HEK293 (cell line): ENCODE measurements at regions not wholly inside any gene's neighbourhood (a gene's known extent, or its start where the extent isn't known, plus 50 kb on each side); places are given as distances from the start of the nearest gene placed in this dataset.

Experiments used
- CTCF ChIP-seq: fragments of 450-650 bp; formaldehyde crosslinking; IDR thresholded peaks from 2 replicates; pipeline ENCODE4 v1.5.1; 2016; ENCODE audit warnings: missing biosample characterization, missing genetic modification characterization
- MEIS1 ChIP-seq: sonication (generic); formaldehyde crosslinking; IDR thresholded peaks from 2 replicates; pipeline ENCODE4 v1.8.1; 2022; ENCODE audit warnings: missing genetic modification reagents, mild to moderate bottlenecking, borderline replicate concordance
- ZBTB1 ChIP-seq: fragments of 450-650 bp; formaldehyde crosslinking; IDR thresholded peaks from 2 replicates; pipeline ENCODE4 v1.5.1; 2016; ENCODE audit warnings: missing biosample characterization, missing genetic modification characterization
- ZBTB11 ChIP-seq: fragments of 450-650 bp; formaldehyde crosslinking; conservative IDR thresholded peaks from 2 replicates; pipeline ENCODE4 v1.5.1; 2016; ENCODE audit warnings: low read depth, missing biosample characterization, missing genetic modification characterization
- ZBTB49 ChIP-seq: fragments of 450-650 bp; formaldehyde crosslinking; IDR thresholded peaks from 2 replicates; pipeline ENCODE4 v1.5.1; 2016; ENCODE audit warnings: missing biosample characterization, missing genetic modification characterization, low read depth
- ZNF140 ChIP-seq: fragments of 450-650 bp; formaldehyde crosslinking; IDR thresholded peaks from 2 replicates; pipeline ENCODE4 v1.5.1; 2016; ENCODE audit warnings: missing biosample characterization, missing genetic modification characterization
- ZNF148 ChIP-seq: fragments of 450-650 bp; formaldehyde crosslinking; IDR thresholded peaks from 2 replicates; pipeline ENCODE4 v1.5.0; 2017; ENCODE audit warnings: missing biosample characterization, missing genetic modification characterization, borderline replicate concordance
- ZNF16 ChIP-seq: fragments of 450-650 bp; formaldehyde crosslinking; IDR thresholded peaks from 2 replicates; pipeline ENCODE4 v1.5.1; 2016; ENCODE audit warnings: low read depth, missing biosample characterization, missing genetic modification characterization
- ZNF26 ChIP-seq: fragments of 450-650 bp; formaldehyde crosslinking; IDR thresholded peaks from 2 replicates; pipeline ENCODE4 v1.5.1; 2016; ENCODE audit warnings: missing biosample characterization, missing genetic modification characterization
- ZNF274 ChIP-seq, 2 experiments: fragments of 200-500 bp in 1 of 2; fragments of 450-650 bp in 1 of 2; sonication (Bioruptor generic) in 1 of 2; formaldehyde crosslinking in 1 of 2; IDR thresholded peaks; 2 replicates each; pipeline versions ENCODE4 v1.5.1 to v1.6.1; 2014 to 2016; ENCODE audit warnings: borderline replicate concordance in 1 of 2, inconsistent platforms in 1 of 2, low read length in 1 of 2, missing biosample characterization in 1 of 2, missing genetic modification characterization in 1 of 2
- ZNF335 ChIP-seq: fragments of 450-650 bp; formaldehyde crosslinking; conservative IDR thresholded peaks from 2 replicates; pipeline ENCODE4 v1.5.1; 2016; ENCODE audit warnings: missing biosample characterization, missing genetic modification characterization
- ZNF449 ChIP-seq: fragments of 450-650 bp; formaldehyde crosslinking; IDR thresholded peaks from 2 replicates; pipeline ENCODE4 v1.5.1; 2017; ENCODE audit warnings: missing biosample characterization, mild to moderate bottlenecking, missing genetic modification characterization, moderate library complexity
- ZNF624 ChIP-seq: fragments of 450-650 bp; formaldehyde crosslinking; IDR thresholded peaks from 2 replicates; pipeline ENCODE4 v1.5.1; 2017; ENCODE audit warnings: missing biosample characterization, missing genetic modification characterization
- ZNF792 ChIP-seq: fragments of 450-650 bp; formaldehyde crosslinking; IDR thresholded peaks from 2 replicates; pipeline ENCODE4 v1.5.1; 2016; ENCODE audit warnings: missing biosample characterization, missing genetic modification characterization

GRCh38 chr1:232421143-232421796 is 208.7 kb downstream of the SIPA1L2 start:
- no peak for TF ChIP-seq ZNF624 (tag by site-specific recombination)
- no peak for TF ChIP-seq ZNF26 (tag by site-specific recombination)
- TF ChIP-seq ZNF449 (tag by site-specific recombination): no peak
- no peak for TF ChIP-seq ZNF335
- TF ChIP-seq ZNF274 (IDR thresholded peaks at IDR 0.05; ENCODE audit: low read length): no peak
- TF ChIP-seq ZNF274 (tag by site-specific recombination; IDR thresholded peaks at IDR 0.05; ENCODE audit: borderline replicate concordance): no peak
- no peak for TF ChIP-seq ZNF792 (tag by site-specific recombination)
- no peak for TF ChIP-seq MEIS1 (CRISPR knock-in tag)
- no peak for TF ChIP-seq ZBTB49 (tag by site-specific recombination)
- no peak for TF ChIP-seq CTCF (tag by site-specific recombination)
- TF ChIP-seq ZNF140 (tag by site-specific recombination): no peak
- no peak for TF ChIP-seq ZNF148
- no peak for TF ChIP-seq ZNF16 (tag by site-specific recombination)
- no peak for TF ChIP-seq ZBTB1 (tag by site-specific recombination)
- TF ChIP-seq ZBTB11 (tag by site-specific recombination): no peak
